Neural progenitor cell (in vitro differentiated cells): ENCODE measurements at regions not wholly inside any gene's neighbourhood (a gene's known extent, or its start where the extent isn't known, plus 50 kb on each side); places are given as distances from the start of the nearest gene placed in this dataset.

Experiments
- DNase-seq: peaks from one replicate; pipeline ENCODE4 v3.0.0-alpha.2; 2016; ENCODE audit warnings: low spot score
- H2AFZ ChIP-seq: fragments of 200-600 bp; sonication (generic); replicated peaks from 2 replicates; pipeline ENCODE4 v1.6.1; 2016; ENCODE audit warnings: antibody characterized with exemption
- H3F3A ChIP-seq: fragments of 200-600 bp; sonication (generic); 2 replicates; pipeline ENCODE4 v1.6.1; 2016; ENCODE audit warnings: antibody characterized with exemption, low read depth
- H3K27ac ChIP-seq: fragments of 200-600 bp; sonication (generic); 2 replicates; pipeline ENCODE4 v1.5.1; 2016; ENCODE audit warnings: mild to moderate bottlenecking
- H3K27me3 ChIP-seq: fragments of 200-600 bp; sonication (generic); 2 replicates; pipeline ENCODE4 v1.6.1; 2016; ENCODE audit warnings: mild to moderate bottlenecking, moderate library complexity
- H3K36me3 ChIP-seq: fragments of 200-600 bp; sonication (generic); 2 replicates; pipeline ENCODE4 v1.5.1; 2016
- H3K4me1 ChIP-seq: fragments of 200-600 bp; sonication (generic); 2 replicates; pipeline ENCODE4 v1.6.1; 2016; ENCODE audit warnings: mixed run types
- H3K4me2 ChIP-seq: fragments of 200-600 bp; sonication (generic); 2 replicates; pipeline ENCODE4 v1.6.1; 2016
- H3K4me3 ChIP-seq: fragments of 200-600 bp; sonication (generic); 2 replicates; pipeline ENCODE4 v1.5.1; 2016
- H3K79me2 ChIP-seq: fragments of 200-600 bp; sonication (generic); 2 replicates; pipeline ENCODE4 v1.6.1; 2016; ENCODE audit warnings: low read depth
- H3K9ac ChIP-seq: fragments of 200-600 bp; sonication (generic); 2 replicates; pipeline ENCODE4 v1.6.1; 2016
- H3K9me3 ChIP-seq: fragments of 200-600 bp; sonication (generic); 2 replicates; pipeline ENCODE4 v1.5.1; 2016; ENCODE audit warnings: low read depth
- H4K20me1 ChIP-seq: fragments of 200-600 bp; sonication (generic); 2 replicates; pipeline ENCODE4 v1.6.1; 2016; ENCODE audit warnings: low read depth
- H3K27ac Mint-ChIP-seq: 3 replicates; pipeline ENCODE4 v1.8.0; 2021; ENCODE audit warnings: mixed read lengths
- H3K27me3 Mint-ChIP-seq: 2 replicates; pipeline ENCODE4 v1.8.0; 2022; ENCODE audit warnings: low read depth, mild to moderate bottlenecking, inconsistent platforms, moderate library complexity, mixed read lengths; ENCODE audit not compliant: insufficient read depth
- H3K36me3 Mint-ChIP-seq: 3 replicates; pipeline ENCODE4 v1.8.0; 2021; ENCODE audit warnings: mixed read lengths
- H3K4me1 Mint-ChIP-seq: 3 replicates; pipeline ENCODE4 v1.8.0; 2021; ENCODE audit warnings: mixed read lengths
- H3K4me3 Mint-ChIP-seq: 3 replicates; pipeline ENCODE4 v1.8.0; 2021; ENCODE audit warnings: mild to moderate bottlenecking, moderate library complexity, mixed read lengths
- H3K9me3 Mint-ChIP-seq: 3 replicates; pipeline ENCODE4 v1.8.0; 2020; ENCODE audit warnings: mixed read lengths
- CTCF ChIP-seq: fragments of 200-600 bp; sonication (generic); IDR thresholded peaks from 2 replicates; pipeline ENCODE4 v1.5.1; 2017; ENCODE audit warnings: antibody characterized with exemption, mild to moderate bottlenecking
- EZH2 ChIP-seq: fragments of 200-600 bp; sonication (generic); IDR thresholded peaks from 2 replicates; pipeline ENCODE4 v1.6.1; 2017; ENCODE audit warnings: antibody characterized with exemption, mild to moderate bottlenecking, moderate library complexity
- EZH2phosphoT487 ChIP-seq: fragments of 200-600 bp; sonication (generic); IDR thresholded peaks from 2 replicates; pipeline ENCODE4 v1.6.1; 2017; ENCODE audit warnings: antibody characterized with exemption

GRCh38 chr3:481111-481510, 284.5 kb downstream of the CHL1 start:
- no peak overlapping the region for H2AFZ ChIP-seq
- Mint-ChIP-seq H3K4me3 (no peak overlapping the region), H3K27ac (no peak overlapping the region), H3K9me3 (peaks cover 15% of the 10 kb centered on the region), H3K36me3 (no peaks in the 10 kb centered on the region), H3K4me1 (peaks cover 7% of the 10 kb centered on the region), H3K27me3 (peaks cover 2% of the 10 kb centered on the region)
- H3K36me3 ChIP-seq = no peaks in the 10 kb centered on the region
- no peaks in the 10 kb centered on the region for H4K20me1 ChIP-seq
- H3K9me3 ChIP-seq = peaks cover 5% of the 10 kb centered on the region
- H3K9ac ChIP-seq = no peak overlapping the region
- H3K27ac ChIP-seq = no peak overlapping the region
- DNase-seq = no peak
- H3F3A ChIP-seq = no peaks in the 10 kb centered on the region
- H3K27me3 ChIP-seq = no peaks in the 10 kb centered on the region
- H3K4me2 ChIP-seq = no peak overlapping the region
- no peak for TF ChIP-seq EZH2phosphoT487
- TF ChIP-seq EZH2 = no peak
- no peak for TF ChIP-seq CTCF
- no peaks in the 10 kb centered on the region for H3K4me1 ChIP-seq
- H3K4me3 ChIP-seq = no peak overlapping the region
- no peaks in the 10 kb centered on the region for H3K79me2 ChIP-seq

GRCh38 chr3:481680-482079, 285.1 kb downstream of the CHL1 start:
- no peaks in the 10 kb centered on the region for H3K36me3 ChIP-seq
- H3K4me3 ChIP-seq = no peak overlapping the region
- no peak overlapping the region for H3K27ac Mint-ChIP-seq
- TF ChIP-seq EZH2 (no peak), CTCF (peak; percentile 51), EZH2phosphoT487 (no peak)
- H3K4me1 ChIP-seq = no peaks in the 10 kb centered on the region
- H3K4me2 ChIP-seq = no peak overlapping the region
- H3K9me3 ChIP-seq = peaks cover 5% of the 10 kb centered on the region
- H3K36me3 Mint-ChIP-seq = no peaks in the 10 kb centered on the region
- no peak for DNase-seq
- H3K27me3 ChIP-seq = no peaks in the 10 kb centered on the region
- H3F3A ChIP-seq = no peaks in the 10 kb centered on the region
- peaks cover 8% of the 10 kb centered on the region for H3K4me1 Mint-ChIP-seq
- H3K79me2 ChIP-seq = no peaks in the 10 kb centered on the region
- no peak overlapping the region for H2AFZ ChIP-seq
- H4K20me1 ChIP-seq = no peaks in the 10 kb centered on the region
- H3K9me3 Mint-ChIP-seq = peaks cover 13% of the 10 kb centered on the region
- no peak overlapping the region for H3K4me3 Mint-ChIP-seq
- H3K27me3 Mint-ChIP-seq = peaks cover 2% of the 10 kb centered on the region
- no peak overlapping the region for H3K27ac ChIP-seq
- H3K9ac ChIP-seq = no peak overlapping the region

- H3K4me1 ChIP-seq = no peaks in the 10 kb centered on the region
- DNase-seq = no peak
- H3K4me2 ChIP-seq = no peak overlapping the region
- no peaks in the 10 kb centered on the region for H3K27me3 ChIP-seq
- Mint-ChIP-seq H3K4me1 (peaks cover 9% of the 10 kb centered on the region), H3K27ac (no peak overlapping the region), H3K9me3 (peaks cover 12% of the 10 kb centered on the region), H3K4me3 (no peak overlapping the region), H3K36me3 (no peaks in the 10 kb centered on the region), H3K27me3 (peaks cover 2% of the 10 kb centered on the region)
- no peaks in the 10 kb centered on the region for H4K20me1 ChIP-seq
- H3K36me3 ChIP-seq = no peaks in the 10 kb centered on the region
- no peak overlapping the region for H3K9ac ChIP-seq
- no peaks in the 10 kb centered on the region for H3K79me2 ChIP-seq
- H3F3A ChIP-seq = no peaks in the 10 kb centered on the region
- no peak overlapping the region for H3K4me3 ChIP-seq
- H2AFZ ChIP-seq = no peak overlapping the region
- no peak for TF ChIP-seq EZH2
- no peak for TF ChIP-seq EZH2phosphoT487
- TF ChIP-seq CTCF = no peak
- peaks cover 5% of the 10 kb centered on the region for H3K9me3 ChIP-seq
- no peak overlapping the region for H3K27ac ChIP-seq
These were observed 285.9 kb downstream of the CHL1 start for GRCh38 chr3:482479-482878.

GRCh38 chr3:484341-484740, 287.8 kb downstream of the CHL1 start:
- no peaks in the 10 kb centered on the region for H3F3A ChIP-seq
- no peak for DNase-seq
- H3K4me1 ChIP-seq = no peaks in the 10 kb centered on the region
- H3K4me3 ChIP-seq = no peak overlapping the region
- no peaks in the 10 kb centered on the region for H3K36me3 ChIP-seq
- H3K36me3 Mint-ChIP-seq = no peaks in the 10 kb centered on the region
- no peaks in the 10 kb centered on the region for H3K27me3 ChIP-seq
- no peak overlapping the region for H3K4me2 ChIP-seq
- peaks cover 2% of the 10 kb centered on the region for H3K27me3 Mint-ChIP-seq
- no peak overlapping the region for H3K27ac ChIP-seq
- H3K9ac ChIP-seq = no peak overlapping the region
- no peaks in the 10 kb centered on the region for H3K79me2 ChIP-seq
- no peaks in the 10 kb centered on the region for H4K20me1 ChIP-seq
- H3K4me1 Mint-ChIP-seq = peaks cover 9% of the 10 kb centered on the region
- peak overlapping the region; percentile 6 for H3K27ac Mint-ChIP-seq
- peak overlapping the region; percentile 31 for H2AFZ ChIP-seq
- H3K9me3 ChIP-seq = no peaks in the 10 kb centered on the region
- H3K9me3 Mint-ChIP-seq = no peaks in the 10 kb centered on the region
- H3K4me3 Mint-ChIP-seq = no peak overlapping the region
- TF ChIP-seq EZH2 (no peak), EZH2phosphoT487 (no peak), CTCF (no peak)
